ENCODE measurements at regions not wholly inside any gene's neighbourhood (a gene's known extent, or its start where the extent isn't known, plus 50 kb on each side); places are given as distances from the start of the nearest gene placed in this dataset.

DNA sequence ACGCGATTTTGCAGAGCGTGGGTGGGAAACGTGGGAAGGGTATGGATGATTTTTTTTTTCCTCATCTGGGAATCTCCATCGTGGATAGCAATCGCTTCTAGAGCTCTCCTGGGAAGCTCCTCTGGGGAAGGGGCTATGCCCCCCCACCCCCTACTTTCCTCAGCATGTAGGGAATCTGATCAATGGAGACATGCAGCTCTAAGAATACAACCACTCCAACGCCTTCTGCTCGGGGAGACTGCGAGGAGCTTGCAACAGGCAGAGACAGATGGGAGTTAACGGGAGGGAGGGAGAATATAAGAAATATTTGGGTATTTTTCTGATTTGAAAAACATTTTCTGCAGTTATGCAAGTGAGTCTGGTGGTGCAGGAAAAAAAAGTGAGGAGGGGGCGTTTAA lies 104.6 kb upstream of the HSD17B12 start:
- no peak overlapping the region for H3K27ac ChIP-seq (ENCODE audit: low read depth, low read length)
- H3K4me3 ChIP-seq (ENCODE audit: low read depth, low read length) = peak overlapping the region; percentile 73
- H2AFZ ChIP-seq (ENCODE audit: low read length, unreplicated experiment) = no peak overlapping the region
- H3K36me3 ChIP-seq (ENCODE audit: insufficient read depth, low read length) = no peaks in the 10 kb centered on the region
- peaks cover 22% of the 10 kb centered on the region for H3K4me1 ChIP-seq (ENCODE audit: control insufficient read depth, insufficient read depth, low read length, unreplicated experiment)
- peaks cover 96% of the 10 kb centered on the region for H3K27me3 ChIP-seq (ENCODE audit: insufficient read depth, low read length)
- no peaks in the 10 kb centered on the region for H3K79me2 ChIP-seq (ENCODE audit: control insufficient read depth, insufficient read depth, low read length, unreplicated experiment)

- H3K4me1 ChIP-seq (ENCODE audit: control insufficient read depth, insufficient read depth, low read length, unreplicated experiment) = peaks cover 22% of the 10 kb centered on the region
- no peaks in the 10 kb centered on the region for H3K79me2 ChIP-seq (ENCODE audit: control insufficient read depth, insufficient read depth, low read length, unreplicated experiment)
- no peaks in the 10 kb centered on the region for H3K36me3 ChIP-seq (ENCODE audit: insufficient read depth, low read length)
- H2AFZ ChIP-seq (ENCODE audit: low read length, unreplicated experiment) = no peak overlapping the region
- peaks cover 96% of the 10 kb centered on the region for H3K27me3 ChIP-seq (ENCODE audit: insufficient read depth, low read length)
- no peak overlapping the region for H3K27ac ChIP-seq (ENCODE audit: low read depth, low read length)
- H3K4me3 ChIP-seq (ENCODE audit: low read depth, low read length) = peak overlapping the region; percentile 73
These were observed 104.2 kb upstream of the HSD17B12 start for GRCh38 chr11:43576320-43576802.

DNA sequence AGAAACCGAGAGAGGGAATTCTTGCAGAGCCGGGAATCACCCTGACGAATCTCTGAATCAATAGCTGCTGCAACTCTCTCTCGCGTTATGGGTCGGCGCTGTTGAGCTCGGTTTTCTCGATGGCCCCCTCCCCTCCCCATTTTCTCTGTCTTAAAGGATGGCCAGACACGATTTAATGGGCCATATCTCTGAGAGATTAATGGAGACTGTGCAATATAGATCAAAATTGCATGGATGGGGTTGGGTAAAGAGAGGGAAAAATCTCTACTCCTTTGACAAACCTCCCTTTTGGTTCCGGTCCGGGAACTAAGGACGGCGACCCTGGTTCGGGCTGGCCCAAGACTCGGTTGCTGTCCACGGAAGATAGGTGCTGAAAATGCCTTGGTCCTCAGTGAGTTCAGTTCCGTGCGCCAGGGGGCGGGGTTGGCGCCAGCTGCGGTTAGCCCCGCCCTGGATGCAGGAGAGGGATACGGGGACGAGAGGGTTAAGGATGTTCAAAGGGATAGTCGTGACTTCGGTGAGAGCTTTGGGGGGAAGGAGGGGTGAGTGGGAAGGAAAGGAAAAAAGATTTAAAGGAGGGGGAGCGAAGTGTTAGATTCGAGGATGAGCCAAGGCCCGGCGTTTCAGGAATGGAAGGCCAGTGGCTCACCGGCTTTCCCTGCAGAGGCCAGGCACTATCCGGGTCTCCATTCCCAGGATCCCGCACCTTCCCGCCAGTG lies 103.6 kb upstream of the HSD17B12 start:
- H2AFZ ChIP-seq (ENCODE audit: low read length, unreplicated experiment) = no peak overlapping the region
- H3K4me1 ChIP-seq (ENCODE audit: control insufficient read depth, insufficient read depth, low read length, unreplicated experiment) = peaks cover 28% of the 10 kb centered on the region
- peak overlapping the region; percentile 73 for H3K4me3 ChIP-seq (ENCODE audit: low read depth, low read length)
- no peaks in the 10 kb centered on the region for H3K79me2 ChIP-seq (ENCODE audit: control insufficient read depth, insufficient read depth, low read length, unreplicated experiment)
- H3K27me3 ChIP-seq (ENCODE audit: insufficient read depth, low read length) = peaks cover 96% of the 10 kb centered on the region
- no peak overlapping the region for H3K27ac ChIP-seq (ENCODE audit: low read depth, low read length)
- no peaks in the 10 kb centered on the region for H3K36me3 ChIP-seq (ENCODE audit: insufficient read depth, low read length)

DNA sequence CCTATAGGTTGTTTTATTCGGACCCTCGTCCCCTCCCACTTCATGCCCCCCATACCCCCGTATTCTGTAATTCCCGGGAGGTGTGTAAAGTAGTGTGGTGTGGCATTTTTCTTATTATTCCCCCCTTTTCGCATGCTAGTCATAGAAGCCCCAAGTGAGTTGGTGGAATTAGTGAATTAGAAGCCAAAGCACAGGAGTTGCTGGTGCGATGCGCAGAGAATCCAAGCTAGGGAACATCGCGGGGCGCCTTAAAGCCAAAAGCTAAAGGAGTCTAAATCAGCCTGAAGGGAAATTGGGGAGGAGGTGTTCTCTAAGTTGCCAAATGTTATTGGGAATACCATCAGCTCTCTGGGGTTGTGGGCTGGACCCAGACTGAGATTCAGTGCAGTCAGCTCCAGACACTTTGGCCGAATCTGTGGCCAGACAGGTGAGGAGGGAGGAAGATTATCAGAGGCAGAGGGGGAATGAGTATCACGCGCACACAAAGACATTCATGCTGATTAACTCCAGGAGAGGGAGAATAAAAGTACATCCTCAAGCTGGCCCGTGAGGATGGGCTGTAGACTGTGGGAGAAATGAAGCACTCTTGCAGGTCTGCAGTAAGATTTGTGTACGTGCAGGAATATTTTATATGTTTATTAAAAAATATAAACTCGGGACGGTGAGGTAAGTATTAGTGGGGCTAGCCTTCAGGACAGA lies 102.8 kb upstream of the HSD17B12 start:
- peaks cover 96% of the 10 kb centered on the region for H3K27me3 ChIP-seq (ENCODE audit: insufficient read depth, low read length)
- no peak overlapping the region for H3K27ac ChIP-seq (ENCODE audit: low read depth, low read length)
- no peaks in the 10 kb centered on the region for H3K36me3 ChIP-seq (ENCODE audit: insufficient read depth, low read length)
- H3K79me2 ChIP-seq (ENCODE audit: control insufficient read depth, insufficient read depth, low read length, unreplicated experiment) = no peaks in the 10 kb centered on the region
- no peak overlapping the region for H3K4me3 ChIP-seq (ENCODE audit: low read depth, low read length)
- H3K4me1 ChIP-seq (ENCODE audit: control insufficient read depth, insufficient read depth, low read length, unreplicated experiment) = peaks cover 29% of the 10 kb centered on the region
- no peak overlapping the region for H2AFZ ChIP-seq (ENCODE audit: low read length, unreplicated experiment)

GRCh38 chr11:43578346-43579170 lies 102.0 kb upstream of the HSD17B12 start:
- H3K4me3 ChIP-seq (ENCODE audit: low read depth, low read length) = peak overlapping the region; percentile 81
- peaks cover 29% of the 10 kb centered on the region for H3K4me1 ChIP-seq (ENCODE audit: control insufficient read depth, insufficient read depth, low read length, unreplicated experiment)
- H3K27ac ChIP-seq (ENCODE audit: low read depth, low read length) = no peak overlapping the region
- H3K79me2 ChIP-seq (ENCODE audit: control insufficient read depth, insufficient read depth, low read length, unreplicated experiment) = no peaks in the 10 kb centered on the region
- peaks cover 97% of the 10 kb centered on the region for H3K27me3 ChIP-seq (ENCODE audit: insufficient read depth, low read length)
- no peaks in the 10 kb centered on the region for H3K36me3 ChIP-seq (ENCODE audit: insufficient read depth, low read length)
- no peak overlapping the region for H2AFZ ChIP-seq (ENCODE audit: low read length, unreplicated experiment)

GRCh38 chr11:43579171-43579918 lies 101.2 kb upstream of the HSD17B12 start:
- no peaks in the 10 kb centered on the region for H3K36me3 ChIP-seq (ENCODE audit: insufficient read depth, low read length)
- peaks cover 97% of the 10 kb centered on the region for H3K27me3 ChIP-seq (ENCODE audit: insufficient read depth, low read length)
- peak overlapping the region; percentile 59 for H2AFZ ChIP-seq (ENCODE audit: low read length, unreplicated experiment)

GRCh38 chr11:43579919-43580276 lies 100.6 kb upstream of the HSD17B12 start:
- Histone ChIP-seq H3K4me1 (ENCODE audit: control insufficient read depth, insufficient read depth, low read length, unreplicated experiment) (peaks cover 26% of the 10 kb centered on the region), H3K27ac (ENCODE audit: low read depth, low read length) (no peak overlapping the region), H3K36me3 (ENCODE audit: insufficient read depth, low read length) (no peaks in the 10 kb centered on the region), H2AFZ (ENCODE audit: low read length, unreplicated experiment) (no peak overlapping the region), H3K4me3 (ENCODE audit: low read depth, low read length) (peak overlapping the region; percentile 81), H3K27me3 (ENCODE audit: insufficient read depth, low read length) (peaks cover 97% of the 10 kb centered on the region), H3K79me2 (ENCODE audit: control insufficient read depth, insufficient read depth, low read length, unreplicated experiment) (no peaks in the 10 kb centered on the region)

More at GRCh38 chr11:43579171-43579918, 101.2 kb upstream of the HSD17B12 start:
- H3K4me1 ChIP-seq (ENCODE audit: control insufficient read depth, insufficient read depth, low read length, unreplicated experiment) = peaks cover 29% of the 10 kb centered on the region
- H3K4me3 ChIP-seq (ENCODE audit: low read depth, low read length) = peak overlapping the region; percentile 81
- H3K27ac ChIP-seq (ENCODE audit: low read depth, low read length) = no peak overlapping the region
- no peaks in the 10 kb centered on the region for H3K79me2 ChIP-seq (ENCODE audit: control insufficient read depth, insufficient read depth, low read length, unreplicated experiment)

DNA sequence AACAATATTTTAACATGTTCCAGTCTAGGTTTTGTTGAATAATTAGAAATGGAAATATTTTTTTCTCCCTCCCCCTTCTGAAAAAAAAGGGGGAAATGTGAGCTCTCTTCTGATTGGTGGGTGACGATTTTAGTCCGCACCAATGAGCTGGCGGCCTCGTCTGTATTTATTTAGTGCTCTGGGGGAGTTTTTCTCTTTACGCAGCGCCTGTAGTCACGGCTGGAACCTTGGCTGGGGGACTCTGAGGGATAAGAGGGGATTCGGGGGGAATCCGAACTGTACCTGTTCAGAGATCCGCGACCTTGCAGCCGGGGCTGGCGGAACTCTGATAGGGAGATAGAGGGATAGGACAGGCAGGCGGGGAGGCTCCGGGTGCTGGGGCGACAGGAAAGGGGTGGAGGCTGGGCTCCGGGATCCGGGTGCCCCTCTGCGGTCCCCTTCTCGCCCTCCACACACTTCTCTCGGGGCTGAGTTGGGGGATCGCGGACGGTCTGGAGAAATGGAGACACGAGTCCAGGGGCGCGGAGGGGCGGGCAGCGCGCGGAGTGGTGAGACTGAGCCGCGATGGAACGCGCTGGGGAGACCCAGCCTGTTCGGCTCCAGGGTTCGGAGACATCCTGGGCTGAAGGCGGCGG lies 99.7 kb upstream of the HSD17B12 start:
- Histone ChIP-seq H3K4me3 (ENCODE audit: low read depth, low read length) (peak overlapping the region; percentile 74), H2AFZ (ENCODE audit: low read length, unreplicated experiment) (peak overlapping the region; percentile 67), H3K27me3 (ENCODE audit: insufficient read depth, low read length) (peaks cover 94% of the 10 kb centered on the region), H3K27ac (ENCODE audit: low read depth, low read length) (no peak overlapping the region), H3K36me3 (ENCODE audit: insufficient read depth, low read length) (no peaks in the 10 kb centered on the region), H3K4me1 (ENCODE audit: control insufficient read depth, insufficient read depth, low read length, unreplicated experiment) (peaks cover 18% of the 10 kb centered on the region), H3K79me2 (ENCODE audit: control insufficient read depth, insufficient read depth, low read length, unreplicated experiment) (no peaks in the 10 kb centered on the region)

GRCh38 chr11:43581370-43582023 lies 99.0 kb upstream of the HSD17B12 start:
- Histone ChIP-seq H3K36me3 (ENCODE audit: insufficient read depth, low read length) (no peaks in the 10 kb centered on the region), H3K27ac (ENCODE audit: low read depth, low read length) (no peak overlapping the region), H3K79me2 (ENCODE audit: control insufficient read depth, insufficient read depth, low read length, unreplicated experiment) (no peaks in the 10 kb centered on the region), H3K4me1 (ENCODE audit: control insufficient read depth, insufficient read depth, low read length, unreplicated experiment) (peaks cover 12% of the 10 kb centered on the region), H3K4me3 (ENCODE audit: low read depth, low read length) (peak overlapping the region; percentile 74), H3K27me3 (ENCODE audit: insufficient read depth, low read length) (peaks cover 87% of the 10 kb centered on the region), H2AFZ (ENCODE audit: low read length, unreplicated experiment) (no peak overlapping the region)
